Activated CD4-positive, alpha-beta T cell treated with anti-CD3 and anti-CD28 coated beads, Interleukin-2, amount 10 ng/mL, durations not matched to agents 24 days and 14 days (primary cell): ENCODE measurements at regions not wholly inside any gene's neighbourhood (a gene's known extent, or its start where the extent isn't known, plus 50 kb on each side); places are given as distances from the start of the nearest gene placed in this dataset.
"Not testable (repeated sequence)": the region's sequence is repeated elsewhere in the genome, so short reads cannot be mapped to it uniquely, and the experiment has no call there.

Source experiments
- DNase-seq: peaks from one replicate; pipeline ENCODE4 v3.0.0; 2022
- H3K27ac Mint-ChIP-seq: one replicate; pipeline ENCODE4 v1.8.0; 2022; ENCODE audit warnings: mild to moderate bottlenecking, mixed read lengths
- H3K27me3 Mint-ChIP-seq: one replicate; pipeline ENCODE4 v1.8.0; 2022; ENCODE audit warnings: mixed read lengths
- H3K36me3 Mint-ChIP-seq: one replicate; pipeline ENCODE4 v1.8.0; 2022; ENCODE audit warnings: low read depth, mild to moderate bottlenecking, mixed read lengths
- H3K4me1 Mint-ChIP-seq: one replicate; pipeline ENCODE4 v1.8.0; 2021; ENCODE audit warnings: mixed read lengths
- H3K4me3 Mint-ChIP-seq: one replicate; pipeline ENCODE4 v1.8.0; 2022; ENCODE audit warnings: mild to moderate bottlenecking, moderate library complexity, mixed read lengths
- H3K9me3 Mint-ChIP-seq: one replicate; pipeline ENCODE4 v1.8.0; 2021; ENCODE audit warnings: mixed read lengths
- intact Hi-C: fragments of 100-400 bp; cut with micrococcal nuclease; formaldehyde crosslinking; loops from one replicate; pipeline ENCODE4 v1.15.1; 2023

- Mint-ChIP-seq H3K4me3 (no peak overlapping the region), H3K27ac (no peak overlapping the region), H3K4me1 (no peaks in the 10 kb centered on the region), H3K27me3 (no peaks in the 10 kb centered on the region), H3K9me3 (no peaks in the 10 kb centered on the region), H3K36me3 (no peaks in the 10 kb centered on the region)
- intact Hi-C loops: no loop called here
- no peak for DNase-seq
Measured at GRCh38 chr5:163870441-163870840, 365.0 kb downstream of the MAT2B start.

DNA sequence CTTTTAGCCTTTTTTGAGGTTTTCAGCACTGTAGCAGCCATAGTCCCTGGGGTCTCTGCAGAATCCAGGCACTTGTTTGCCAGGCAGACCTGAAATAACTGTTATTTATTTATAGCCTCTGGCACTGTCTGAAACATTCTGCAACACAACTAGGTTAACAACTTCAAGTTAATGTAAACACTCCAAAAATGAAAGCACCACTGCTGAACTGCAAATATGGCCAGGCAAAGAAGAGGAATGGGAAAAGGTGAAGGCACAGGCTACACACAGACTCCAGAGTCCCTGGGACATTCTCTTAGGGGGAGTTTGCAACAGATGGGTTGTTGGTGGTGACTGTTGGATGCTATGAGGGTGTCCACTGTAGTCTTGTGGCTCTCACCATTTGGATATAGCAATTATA lies 369.0 kb downstream of the MAT2B start:
- H3K9me3 Mint-ChIP-seq: no peaks in the 10 kb centered on the region
- no peak overlapping the region for H3K27ac Mint-ChIP-seq
- intact Hi-C loops: no loop called here
- no peaks in the 10 kb centered on the region for H3K27me3 Mint-ChIP-seq
- no peaks in the 10 kb centered on the region for H3K36me3 Mint-ChIP-seq
- DNase-seq: no peak
- H3K4me3 Mint-ChIP-seq: no peak overlapping the region
- H3K4me1 Mint-ChIP-seq: no peaks in the 10 kb centered on the region

- H3K4me3 Mint-ChIP-seq, DNase-seq, H3K27me3 Mint-ChIP-seq, H3K27ac Mint-ChIP-seq, intact Hi-C loops, H3K36me3 Mint-ChIP-seq, H3K4me1 Mint-ChIP-seq, H3K9me3 Mint-ChIP-seq: not testable (repeated sequence)
Measured at GRCh38 chr5:163874912-163875311, 369.5 kb downstream of the MAT2B start.

- Mint-ChIP-seq H3K27me3 (no peaks in the 10 kb centered on the region), H3K4me1 (no peaks in the 10 kb centered on the region), H3K36me3 (no peaks in the 10 kb centered on the region), H3K27ac (no peak overlapping the region), H3K9me3 (no peaks in the 10 kb centered on the region), H3K4me3 (no peak overlapping the region)
- intact Hi-C loops: no loop called here
- DNase-seq: no peak
Measured at GRCh38 chr5:163877865-163878264, 372.4 kb downstream of the MAT2B start.

GRCh38 chr5:163878490-163878889 lies 373.1 kb downstream of the MAT2B start:
- H3K9me3 Mint-ChIP-seq: no peaks in the 10 kb centered on the region
- H3K27ac Mint-ChIP-seq: no peak overlapping the region
- no peaks in the 10 kb centered on the region for H3K27me3 Mint-ChIP-seq
- no peaks in the 10 kb centered on the region for H3K36me3 Mint-ChIP-seq
- H3K4me1 Mint-ChIP-seq: no peaks in the 10 kb centered on the region
- H3K4me3 Mint-ChIP-seq: no peak overlapping the region
- intact Hi-C loops: no loop called here
- DNase-seq: no peak

DNA sequence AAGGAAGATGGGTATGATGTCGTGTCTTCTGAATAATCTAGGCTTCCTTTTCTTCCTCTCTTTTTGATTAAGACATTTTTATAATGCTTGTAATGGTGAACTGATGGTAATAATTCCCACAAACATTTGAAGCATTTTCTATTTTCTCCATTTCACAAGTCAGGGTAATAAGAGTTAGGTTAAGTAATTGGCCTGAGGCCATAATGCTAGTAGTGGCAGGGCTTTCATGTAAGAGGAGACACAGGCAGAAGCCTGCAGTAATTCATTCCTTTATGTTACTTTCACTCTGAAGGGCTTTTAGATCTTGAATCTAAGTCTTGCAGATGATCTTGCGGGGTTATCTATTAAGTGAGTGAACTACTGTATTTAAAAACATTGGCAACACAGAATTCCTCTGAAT lies 374.9 kb downstream of the MAT2B start:
- intact Hi-C loops: no loop called here
- DNase-seq: no peak
- H3K36me3 Mint-ChIP-seq: no peaks in the 10 kb centered on the region
- H3K27me3 Mint-ChIP-seq: no peaks in the 10 kb centered on the region
- H3K4me1 Mint-ChIP-seq: no peaks in the 10 kb centered on the region
- H3K4me3 Mint-ChIP-seq: no peak overlapping the region
- no peaks in the 10 kb centered on the region for H3K9me3 Mint-ChIP-seq
- no peak overlapping the region for H3K27ac Mint-ChIP-seq

- Mint-ChIP-seq H3K4me1 (no peaks in the 10 kb centered on the region), H3K36me3 (no peaks in the 10 kb centered on the region), H3K27ac (no peak overlapping the region), H3K9me3 (no peaks in the 10 kb centered on the region), H3K27me3 (no peaks in the 10 kb centered on the region), H3K4me3 (no peak overlapping the region)
- no peak for DNase-seq
- intact Hi-C loops: no loop called here
Measured at GRCh38 chr5:163885117-163885516, 379.7 kb downstream of the MAT2B start.

DNA sequence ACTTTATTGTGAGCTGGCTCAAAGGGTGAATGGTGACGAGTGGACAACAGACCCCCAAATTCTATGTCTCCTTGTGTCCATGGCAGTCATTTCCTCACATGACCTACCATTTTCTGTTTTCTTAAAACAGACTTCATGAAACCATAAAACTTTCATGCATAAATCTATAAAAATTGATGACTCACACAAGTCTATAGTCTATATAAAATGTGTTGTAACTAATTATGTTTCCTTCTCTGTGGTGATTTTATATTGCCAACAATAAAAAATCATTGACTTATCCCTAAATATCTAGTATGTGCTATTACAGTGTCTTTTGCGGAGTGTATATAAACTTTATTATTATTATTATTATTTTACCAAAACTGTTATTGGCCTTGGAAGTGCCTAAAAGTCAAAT lies 382.4 kb downstream of the MAT2B start:
- Mint-ChIP-seq H3K36me3 (no peaks in the 10 kb centered on the region), H3K27ac (no peak overlapping the region), H3K27me3 (no peaks in the 10 kb centered on the region), H3K9me3 (no peaks in the 10 kb centered on the region), H3K4me1 (no peaks in the 10 kb centered on the region), H3K4me3 (no peak overlapping the region)
- intact Hi-C loops: no loop called here
- no peak for DNase-seq

DNA sequence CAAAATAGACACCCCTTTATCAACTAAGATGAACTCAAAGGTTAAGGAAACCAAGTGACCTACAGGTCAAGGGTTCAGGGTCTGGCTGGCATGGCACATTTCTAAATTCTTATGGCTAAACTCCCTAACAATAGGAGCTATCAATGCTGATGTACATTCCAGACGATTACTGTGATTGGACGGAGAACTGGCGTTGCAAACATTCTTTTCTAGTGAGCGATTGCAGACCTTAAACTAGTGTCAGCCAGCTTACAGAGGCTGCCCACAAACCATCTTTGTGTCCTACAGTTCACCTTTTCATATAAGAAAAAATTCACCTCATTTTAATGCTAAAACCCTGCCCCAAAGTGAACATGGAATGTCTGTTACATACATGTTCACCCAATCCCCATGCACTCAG lies 382.9 kb downstream of the MAT2B start:
- intact Hi-C loops: no loop called here
- H3K4me3 Mint-ChIP-seq: no peak overlapping the region
- no peaks in the 10 kb centered on the region for H3K4me1 Mint-ChIP-seq
- no peaks in the 10 kb centered on the region for H3K36me3 Mint-ChIP-seq
- no peaks in the 10 kb centered on the region for H3K27me3 Mint-ChIP-seq
- no peak for DNase-seq
- H3K9me3 Mint-ChIP-seq: no peaks in the 10 kb centered on the region
- H3K27ac Mint-ChIP-seq: no peak overlapping the region

DNA sequence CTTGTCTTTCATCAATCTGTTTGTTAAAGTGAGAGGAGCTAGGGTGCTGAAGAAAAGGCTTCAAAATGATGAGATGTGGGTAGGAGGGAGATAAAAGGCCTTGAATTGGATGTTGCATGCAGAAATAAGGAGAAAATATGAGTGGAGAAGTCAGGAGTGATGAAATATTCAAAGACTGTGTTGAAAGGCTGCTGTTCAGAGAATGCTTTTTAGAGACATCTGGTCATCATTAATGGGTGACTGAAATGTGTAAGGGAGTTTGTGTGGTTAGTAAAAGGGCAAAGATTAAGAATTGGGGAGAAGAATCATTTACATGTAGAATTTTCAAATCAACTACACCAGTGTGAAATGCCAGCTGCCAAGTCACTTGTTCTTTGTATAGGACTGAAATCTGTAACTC lies 383.9 kb downstream of the MAT2B start:
- H3K27ac Mint-ChIP-seq: no peak overlapping the region

GRCh38 chr5:163890261-163890660 lies 384.8 kb downstream of the MAT2B start:
- no peaks in the 10 kb centered on the region for H3K36me3 Mint-ChIP-seq
- no peaks in the 10 kb centered on the region for H3K27me3 Mint-ChIP-seq
- H3K9me3 Mint-ChIP-seq: no peaks in the 10 kb centered on the region
- no peak overlapping the region for H3K4me3 Mint-ChIP-seq
- intact Hi-C loops: no loop called here
- DNase-seq: no peak
- H3K4me1 Mint-ChIP-seq: no peaks in the 10 kb centered on the region
- no peak overlapping the region for H3K27ac Mint-ChIP-seq

More for the DNA sequence above, 383.9 kb downstream of the MAT2B start:
- Mint-ChIP-seq H3K27me3 (no peaks in the 10 kb centered on the region), H3K4me3 (no peak overlapping the region), H3K9me3 (no peaks in the 10 kb centered on the region), H3K4me1 (no peaks in the 10 kb centered on the region), H3K36me3 (no peaks in the 10 kb centered on the region)
- intact Hi-C loops: no loop called here
- no peak for DNase-seq

DNA sequence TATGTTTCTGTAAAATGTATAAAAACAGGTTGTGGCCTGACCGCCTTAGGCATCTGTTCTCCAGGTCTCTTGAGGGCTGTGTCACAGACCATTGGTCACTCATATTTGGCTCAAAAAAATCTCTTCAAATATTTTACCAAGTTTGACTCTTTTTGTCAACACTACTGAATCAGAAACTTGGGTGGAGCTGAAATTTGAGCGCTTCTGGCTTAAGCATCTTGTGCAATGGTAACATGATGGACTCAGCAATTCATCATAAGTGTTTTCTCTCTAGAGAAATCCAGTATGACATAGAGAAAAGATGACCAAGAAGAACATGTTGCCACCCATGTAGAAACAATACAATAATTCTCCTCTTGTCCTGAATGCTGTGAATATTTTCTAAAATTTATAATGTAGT lies 387.9 kb downstream of the MAT2B start:
- no peaks in the 10 kb centered on the region for H3K27me3 Mint-ChIP-seq
- H3K36me3 Mint-ChIP-seq: no peaks in the 10 kb centered on the region
- H3K4me1 Mint-ChIP-seq: no peaks in the 10 kb centered on the region
- no peak overlapping the region for H3K27ac Mint-ChIP-seq
- no peak overlapping the region for H3K4me3 Mint-ChIP-seq
- intact Hi-C loops: no loop called here
- DNase-seq: no peak
- no peaks in the 10 kb centered on the region for H3K9me3 Mint-ChIP-seq

GRCh38 chr5:163894645-163895044 lies 389.2 kb downstream of the MAT2B start:
- intact Hi-C loops: no loop called here
- Mint-ChIP-seq H3K27ac (no peak overlapping the region), H3K27me3 (no peaks in the 10 kb centered on the region), H3K9me3 (no peaks in the 10 kb centered on the region), H3K4me3 (no peak overlapping the region), H3K4me1 (no peaks in the 10 kb centered on the region), H3K36me3 (no peaks in the 10 kb centered on the region)
- no peak for DNase-seq

DNA sequence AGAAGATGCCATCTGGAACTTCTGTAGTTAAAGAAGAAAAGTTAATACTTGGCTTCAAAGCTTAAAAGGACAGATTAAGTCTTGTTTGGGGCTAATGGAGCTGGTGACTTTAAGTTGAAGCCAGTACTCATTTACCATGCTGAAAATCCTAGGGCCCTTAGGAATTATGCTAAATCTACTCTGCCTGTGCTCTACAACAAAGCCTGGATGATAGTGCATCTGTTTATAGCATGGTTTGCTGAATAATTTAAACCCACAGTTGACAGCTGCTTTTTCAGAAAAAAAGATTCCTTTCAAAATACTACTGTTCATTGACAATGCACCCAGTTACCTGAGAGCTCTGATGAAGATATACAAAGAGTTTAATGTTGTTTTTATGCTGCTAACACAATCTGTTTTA lies 393.5 kb downstream of the MAT2B start:
- Mint-ChIP-seq H3K36me3 (no peaks in the 10 kb centered on the region), H3K27ac (no peak overlapping the region), H3K9me3 (no peaks in the 10 kb centered on the region), H3K4me3 (no peak overlapping the region), H3K4me1 (no peaks in the 10 kb centered on the region), H3K27me3 (no peaks in the 10 kb centered on the region)
- intact Hi-C loops: no loop called here
- DNase-seq: no peak

GRCh38 chr5:163907783-163908182 lies 402.4 kb downstream of the MAT2B start:
- intact Hi-C loops, H3K27me3 Mint-ChIP-seq, H3K9me3 Mint-ChIP-seq, H3K4me1 Mint-ChIP-seq, H3K4me3 Mint-ChIP-seq, H3K36me3 Mint-ChIP-seq, DNase-seq, H3K27ac Mint-ChIP-seq: not testable (repeated sequence)

- Mint-ChIP-seq H3K4me3 (no peak overlapping the region), H3K36me3 (no peaks in the 10 kb centered on the region), H3K9me3 (no peaks in the 10 kb centered on the region), H3K27me3 (no peaks in the 10 kb centered on the region), H3K4me1 (no peaks in the 10 kb centered on the region), H3K27ac (no peak overlapping the region)
- DNase-seq: no peak
- intact Hi-C loops: no loop called here
Measured at GRCh38 chr5:163908253-163908652, 402.8 kb downstream of the MAT2B start.
